Kidney (tissue), 13 donors: ENCODE measurements at regions not wholly inside any gene's neighbourhood (a gene's known extent, or its start where the extent isn't known, plus 50 kb on each side); places are given as distances from the start of the nearest gene placed in this dataset.
A peak's percentile ranks its signal among the peaks of the same experiment; 100 is the strongest.

ENCODE experiments used
- DNase-seq, 5 donors: peaks; one replicate each; pipeline ENCODE4 v3.0.0-alpha.2; 2013 to 2020
- FAIRE-seq: peaks from 2 replicates; lab custom pipeline; 2012; peaks lifted over from hg19 to GRCh38; lab: Jason Lieb, UNC
- H3K27ac ChIP-seq, 2 donors: one replicate each; pipeline ENCODE4 v1.7.0; 2013; ENCODE audit warnings: low read depth in 2 of 2, low read length in 2 of 2, inconsistent platforms in 1 of 2
- H3K27me3 ChIP-seq: one replicate; pipeline ENCODE4 v1.7.1; 2013; ENCODE audit warnings: low read length, inconsistent platforms; ENCODE audit not compliant: control insufficient read depth, insufficient read depth
- H3K36me3 ChIP-seq, 3 donors: one replicate each; pipeline versions ENCODE4 v1.7.0 to v1.7.1; 2013; ENCODE audit warnings: low read length in 3 of 3, control low read depth in 1 of 3, inconsistent platforms in 1 of 3; ENCODE audit not compliant: insufficient read depth in 3 of 3, control insufficient read depth in 2 of 3
- H3K4me1 ChIP-seq, 3 donors: one replicate each; pipeline versions ENCODE4 v1.7.0 to v1.7.1; 2013; ENCODE audit warnings: low read length in 3 of 3, inconsistent platforms in 1 of 3, low read depth in 1 of 3; ENCODE audit not compliant: control insufficient read depth in 2 of 3, insufficient read depth in 2 of 3
- H3K4me3 ChIP-seq, 3 donors: one replicate each; pipeline versions ENCODE4 v1.7.0 to v1.8.1; 2013; ENCODE audit warnings: low read length in 3 of 3, control low read depth in 1 of 3, inconsistent platforms in 1 of 3
- H3K9ac ChIP-seq, 3 donors: one replicate each; pipeline versions ENCODE4 v1.7.0 to v1.7.1; 2013; ENCODE audit warnings: low read length in 3 of 3, control low read depth in 1 of 3, inconsistent platforms in 1 of 3
- H3K9me3 ChIP-seq, 3 donors: one replicate each; pipeline versions ENCODE4 v1.7.0 to v1.7.1; 2013; ENCODE audit warnings: low read length in 3 of 3, control low read depth in 1 of 3, inconsistent platforms in 1 of 3; ENCODE audit not compliant: control insufficient read depth in 2 of 3, insufficient read depth in 1 of 3
- CTCF ChIP-seq: IDR thresholded peaks from 3 replicates; pipeline ENCODE4 v1.5.1; 2012; ENCODE audit warnings: mild to moderate bottlenecking, moderate library complexity, borderline replicate concordance; ENCODE audit not compliant: insufficient read depth; ENCODE audit errors: extremely low read depth
- intact Hi-C: fragments of 100-400 bp; cut with DNase I; formaldehyde crosslinking; loops from one replicate; pipeline ENCODE4 v1.11.1; 2022
- donor health status: control.
- donor health status: control.
- donor health status: control.
- donor health status: control.
- donor health status: control.
- donor health status: DM: yes; HTN: yes; CAD: no.
- donor health status: Normal renal cell carcinoma (clear cell type).

- no peak for TF ChIP-seq CTCF
- no peaks in the 10 kb centered on the region for H3K4me1 ChIP-seq
- no peak overlapping the region for H3K27ac ChIP-seq
- intact Hi-C loops = no loop called here
- DNase-seq (peak in 2 of 5 donors; percentile 25 to 62), FAIRE-seq (no peak)
- H3K4me3 ChIP-seq = no peak overlapping the region
- no peaks in the 10 kb centered on the region for H3K27me3 ChIP-seq
- no peaks in the 10 kb centered on the region for H3K36me3 ChIP-seq
- no peak overlapping the region for H3K9ac ChIP-seq
- H3K9me3 ChIP-seq = no peaks in the 10 kb centered on the region
These were observed 312.9 kb upstream of the GIMD1 start for GRCh38 chr4:106681381-106681921.

- no peaks in the 10 kb centered on the region for H3K36me3 ChIP-seq
- no peaks in the 10 kb centered on the region for H3K27me3 ChIP-seq
- H3K4me1 ChIP-seq = no peaks in the 10 kb centered on the region
- FAIRE-seq = no peak
- TF ChIP-seq CTCF = no peak
- H3K27ac ChIP-seq = no peak overlapping the region
- DNase-seq = no peak
- intact Hi-C loops = no loop called here
- H3K4me3 ChIP-seq = no peak overlapping the region
- H3K9me3 ChIP-seq = no peaks in the 10 kb centered on the region
- H3K9ac ChIP-seq = no peak overlapping the region
These were observed 310.5 kb upstream of the GIMD1 start for GRCh38 chr4:106679063-106679462.

- Histone ChIP-seq H3K9me3 (no peaks in the 10 kb centered on the region), H3K27ac (no peak overlapping the region), H3K4me3 (no peak overlapping the region), H3K36me3 (no peaks in the 10 kb centered on the region), H3K9ac (no peak overlapping the region), H3K4me1 (no peaks in the 10 kb centered on the region), H3K27me3 (no peaks in the 10 kb centered on the region)
- DNase-seq (no peak), FAIRE-seq (no peak)
- no peak for TF ChIP-seq CTCF
- intact Hi-C loops = no loop called here
These were observed 308.6 kb upstream of the GIMD1 start for GRCh38 chr4:106677213-106677612.

- H3K4me1 ChIP-seq = no peaks in the 10 kb centered on the region
- intact Hi-C loops = no loop called here
- FAIRE-seq (no peak), DNase-seq (no peak)
- H3K27ac ChIP-seq = no peak overlapping the region
- H3K9ac ChIP-seq = no peak overlapping the region
- H3K27me3 ChIP-seq = no peaks in the 10 kb centered on the region
- H3K9me3 ChIP-seq = no peaks in the 10 kb centered on the region
- TF ChIP-seq CTCF = no peak
- no peak overlapping the region for H3K4me3 ChIP-seq
- no peaks in the 10 kb centered on the region for H3K36me3 ChIP-seq
These were observed 307.8 kb upstream of the GIMD1 start for GRCh38 chr4:106676173-106676921.
